Uterus (tissue), 2 donors: ENCODE measurements at regions not wholly inside any gene's neighbourhood (a gene's known extent, or its start where the extent isn't known, plus 50 kb on each side); places are given as distances from the start of the nearest gene placed in this dataset.

ENCODE experiments used
- POLR2A ChIP-seq, 2 donors: fragments of 450-650 bp; IDR thresholded peaks; one replicate each; pipeline ENCODE4 v1.6.1; 2016; ENCODE audit warnings: antibody characterized with exemption in 2 of 2, mild to moderate bottlenecking in 1 of 2, moderate library complexity in 1 of 2
- TF ChIP-seq, protein P1 (sequence below), 4 experiments: fragments of 200-600 bp in 2 of 4; fragments of 450-650 bp in 2 of 4; sonication (generic) in 2 of 4; IDR thresholded peaks; one replicate each; pipeline ENCODE4 v1.5.1; 2016 to 2019; ENCODE audit warnings: antibody characterized with exemption in 4 of 4, mild to moderate bottlenecking in 2 of 4, moderate library complexity in 1 of 4

DNA sequence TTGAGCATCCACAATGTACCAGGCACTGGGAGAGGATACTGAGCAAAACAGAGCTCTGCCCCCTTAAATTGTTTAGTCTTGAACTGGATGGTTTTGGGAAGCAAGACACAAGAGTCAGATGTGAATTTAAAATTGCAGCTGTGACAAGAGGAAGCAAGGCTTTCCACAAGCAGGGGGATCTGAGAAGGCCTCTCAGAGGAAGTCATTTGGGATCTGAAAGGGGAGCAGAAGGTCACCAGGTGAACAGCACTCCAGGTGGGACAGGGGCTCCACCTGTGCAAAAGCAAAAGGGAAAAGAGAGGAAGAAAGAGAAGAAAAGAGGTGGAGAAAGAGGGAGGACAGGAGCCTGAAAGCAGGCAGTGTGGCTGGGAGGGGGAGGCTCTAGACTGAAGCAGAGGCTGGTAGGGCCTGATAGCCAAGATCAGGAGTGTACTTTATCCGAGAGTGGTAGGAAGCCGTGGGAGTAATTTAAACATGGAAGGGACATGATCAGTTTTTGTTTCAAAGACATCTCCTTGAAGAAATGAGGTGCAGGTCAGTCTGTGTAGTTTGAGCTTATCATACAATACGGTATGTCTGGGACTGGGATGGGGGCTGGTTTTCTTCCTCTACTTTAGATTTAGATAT is 76.1 kb upstream of the DUSP5 start:
- TF ChIP-seq, protein P1, sequence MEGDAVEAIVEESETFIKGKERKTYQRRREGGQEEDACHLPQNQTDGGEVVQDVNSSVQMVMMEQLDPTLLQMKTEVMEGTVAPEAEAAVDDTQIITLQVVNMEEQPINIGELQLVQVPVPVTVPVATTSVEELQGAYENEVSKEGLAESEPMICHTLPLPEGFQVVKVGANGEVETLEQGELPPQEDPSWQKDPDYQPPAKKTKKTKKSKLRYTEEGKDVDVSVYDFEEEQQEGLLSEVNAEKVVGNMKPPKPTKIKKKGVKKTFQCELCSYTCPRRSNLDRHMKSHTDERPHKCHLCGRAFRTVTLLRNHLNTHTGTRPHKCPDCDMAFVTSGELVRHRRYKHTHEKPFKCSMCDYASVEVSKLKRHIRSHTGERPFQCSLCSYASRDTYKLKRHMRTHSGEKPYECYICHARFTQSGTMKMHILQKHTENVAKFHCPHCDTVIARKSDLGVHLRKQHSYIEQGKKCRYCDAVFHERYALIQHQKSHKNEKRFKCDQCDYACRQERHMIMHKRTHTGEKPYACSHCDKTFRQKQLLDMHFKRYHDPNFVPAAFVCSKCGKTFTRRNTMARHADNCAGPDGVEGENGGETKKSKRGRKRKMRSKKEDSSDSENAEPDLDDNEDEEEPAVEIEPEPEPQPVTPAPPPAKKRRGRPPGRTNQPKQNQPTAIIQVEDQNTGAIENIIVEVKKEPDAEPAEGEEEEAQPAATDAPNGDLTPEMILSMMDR (IDR thresholded peaks at IDR 0.05): no peak
- no peak for TF ChIP-seq POLR2A (IDR thresholded peaks at IDR 0.05)
